ENCODE measurements at regions not wholly inside any gene's neighbourhood (a gene's known extent, or its start where the extent isn't known, plus 50 kb on each side); places are given as distances from the start of the nearest gene placed in this dataset.

- DNase-seq, result no peak
These were observed 164.5 kb downstream of the PIK3R1 start for GRCh38 chr5:68380078-68380477.

GRCh38 chr5:68381060-68381459, 165.5 kb downstream of the PIK3R1 start:
- DNase-seq, result no peak

GRCh38 chr5:68381909-68382308, 166.4 kb downstream of the PIK3R1 start:
- DNase-seq, result no peak

- no peak for DNase-seq
These were observed 167.1 kb downstream of the PIK3R1 start for GRCh38 chr5:68382640-68383039.

- no peak for DNase-seq
These were observed 168.3 kb downstream of the PIK3R1 start for GRCh38 chr5:68383888-68384310.

GRCh38 chr5:68384936-68385594, 169.5 kb downstream of the PIK3R1 start:
- no peak for DNase-seq

GRCh38 chr5:68385936-68386335, 170.4 kb downstream of the PIK3R1 start:
- no peak for DNase-seq

GRCh38 chr5:68387074-68387796, 171.7 kb downstream of the PIK3R1 start:
- no peak for DNase-seq

GRCh38 chr5:68389618-68390017, 174.1 kb downstream of the PIK3R1 start:
- no peak for DNase-seq

GRCh38 chr5:68392617-68393016, 177.1 kb downstream of the PIK3R1 start:
- DNase-seq, result no peak

GRCh38 chr5:68395302-68395701, 179.7 kb downstream of the PIK3R1 start:
- DNase-seq, result no peak

GRCh38 chr5:68395926-68396511, 180.5 kb downstream of the PIK3R1 start:
- no peak for DNase-seq

GRCh38 chr5:68396722-68397121, 181.2 kb downstream of the PIK3R1 start:
- no peak for DNase-seq

- DNase-seq, result no peak
These were observed 182.7 kb downstream of the PIK3R1 start for GRCh38 chr5:68398146-68398812.

- no peak for DNase-seq
These were observed 187.7 kb downstream of the PIK3R1 start for GRCh38 chr5:68403301-68403700.

GRCh38 chr5:68404246-68404645, 188.7 kb downstream of the PIK3R1 start:
- no peak for DNase-seq

GRCh38 chr5:68405026-68405684, 189.6 kb downstream of the PIK3R1 start:
- no peak for DNase-seq

GRCh38 chr5:68405784-68406743, 190.5 kb downstream of the PIK3R1 start:
- DNase-seq, result no peak

GRCh38 chr5:68406767-68407241, 191.2 kb downstream of the PIK3R1 start:
- peak; percentile 35 for DNase-seq

- DNase-seq, result no peak
These were observed 192.0 kb downstream of the PIK3R1 start for GRCh38 chr5:68407311-68408239.
